DOHH2 (cell line): ENCODE measurements at regions not wholly inside any gene's neighbourhood (a gene's known extent, or its start where the extent isn't known, plus 50 kb on each side); places are given as distances from the start of the nearest gene placed in this dataset.

Source experiments
- H3F3A ChIP-seq: fragments of 200-600 bp; sonication (generic), shearing (Covaris generic); 2 replicates; pipeline ENCODE4 v1.6.0; 2016; ENCODE audit warnings: antibody characterized with exemption, mild to moderate bottlenecking; ENCODE audit not compliant: control insufficient read depth, insufficient read depth
- H3K27ac ChIP-seq: fragments of 200-600 bp; sonication (generic); 2 replicates; pipeline ENCODE4 v1.5.1; 2014; ENCODE audit warnings: low read depth, mild to moderate bottlenecking, low read length, moderate library complexity
- H3K27me3 ChIP-seq: fragments of 200-600 bp; sonication (generic); 2 replicates; pipeline ENCODE4 v1.6.1; 2014; ENCODE audit warnings: mild to moderate bottlenecking, low read length, mixed read lengths; ENCODE audit not compliant: control insufficient read depth
- H3K36me3 ChIP-seq: fragments of 200-600 bp; sonication (generic); 2 replicates; pipeline ENCODE4 v1.6.1; 2014; ENCODE audit warnings: mild to moderate bottlenecking, low read length, moderate library complexity, mixed read lengths; ENCODE audit not compliant: control insufficient read depth
- H3K4me1 ChIP-seq: fragments of 200-600 bp; sonication (generic); 2 replicates; pipeline ENCODE4 v1.6.1; 2014; ENCODE audit warnings: mild to moderate bottlenecking, low read length, mixed read lengths; ENCODE audit not compliant: control insufficient read depth
- H3K4me2 ChIP-seq: fragments of 200-600 bp; sonication (generic); 2 replicates; pipeline ENCODE4 v1.6.0; 2014; ENCODE audit warnings: mild to moderate bottlenecking, low read length, moderate library complexity
- H3K4me3 ChIP-seq: fragments of 200-600 bp; sonication (generic); 2 replicates; pipeline ENCODE4 v1.5.1; 2014; ENCODE audit warnings: mild to moderate bottlenecking, low read length, mixed read lengths
- H3K79me2 ChIP-seq: fragments of 200-600 bp; sonication (generic); 2 replicates; pipeline ENCODE4 v1.6.1; 2014; ENCODE audit warnings: mild to moderate bottlenecking, low read length, mixed read lengths; ENCODE audit not compliant: control insufficient read depth
- H3K9me2 ChIP-seq: fragments of 200-600 bp; sonication (generic); replicated peaks from 2 replicates; pipeline ENCODE4 v1.6.1; 2014; ENCODE audit warnings: mild to moderate bottlenecking, low read length, mixed read lengths; ENCODE audit not compliant: control insufficient read depth
- H3K9me3 ChIP-seq: fragments of 200-600 bp; sonication (generic); 2 replicates; pipeline ENCODE4 v1.6.1; 2014; ENCODE audit warnings: antibody characterized with exemption, low read length, mixed read lengths; ENCODE audit not compliant: control insufficient read depth, insufficient read depth
- H4K20me1 ChIP-seq: fragments of 200-600 bp; sonication (generic); 2 replicates; pipeline ENCODE4 v1.6.0; 2014; ENCODE audit warnings: low read depth, mild to moderate bottlenecking, antibody characterized with exemption, low read length, moderate library complexity; ENCODE audit not compliant: control insufficient read depth, insufficient read depth
- EZH2phosphoT487 ChIP-seq: fragments of 200-600 bp; sonication (generic); IDR thresholded peaks from 2 replicates; pipeline ENCODE4 v1.6.1; 2017; ENCODE audit warnings: borderline replicate concordance, mild to moderate bottlenecking, antibody characterized with exemption, low read length, moderate library complexity, mixed read lengths
- TF ChIP-seq, protein P1 (sequence below): fragments of 200-600 bp; sonication (generic); IDR thresholded peaks from one replicate; pipeline ENCODE4 v1.5.1; 2014; ENCODE audit warnings: antibody characterized with exemption, mild to moderate bottlenecking, low read depth, low read length; ENCODE audit not compliant: poor library complexity, severe bottlenecking

DNA sequence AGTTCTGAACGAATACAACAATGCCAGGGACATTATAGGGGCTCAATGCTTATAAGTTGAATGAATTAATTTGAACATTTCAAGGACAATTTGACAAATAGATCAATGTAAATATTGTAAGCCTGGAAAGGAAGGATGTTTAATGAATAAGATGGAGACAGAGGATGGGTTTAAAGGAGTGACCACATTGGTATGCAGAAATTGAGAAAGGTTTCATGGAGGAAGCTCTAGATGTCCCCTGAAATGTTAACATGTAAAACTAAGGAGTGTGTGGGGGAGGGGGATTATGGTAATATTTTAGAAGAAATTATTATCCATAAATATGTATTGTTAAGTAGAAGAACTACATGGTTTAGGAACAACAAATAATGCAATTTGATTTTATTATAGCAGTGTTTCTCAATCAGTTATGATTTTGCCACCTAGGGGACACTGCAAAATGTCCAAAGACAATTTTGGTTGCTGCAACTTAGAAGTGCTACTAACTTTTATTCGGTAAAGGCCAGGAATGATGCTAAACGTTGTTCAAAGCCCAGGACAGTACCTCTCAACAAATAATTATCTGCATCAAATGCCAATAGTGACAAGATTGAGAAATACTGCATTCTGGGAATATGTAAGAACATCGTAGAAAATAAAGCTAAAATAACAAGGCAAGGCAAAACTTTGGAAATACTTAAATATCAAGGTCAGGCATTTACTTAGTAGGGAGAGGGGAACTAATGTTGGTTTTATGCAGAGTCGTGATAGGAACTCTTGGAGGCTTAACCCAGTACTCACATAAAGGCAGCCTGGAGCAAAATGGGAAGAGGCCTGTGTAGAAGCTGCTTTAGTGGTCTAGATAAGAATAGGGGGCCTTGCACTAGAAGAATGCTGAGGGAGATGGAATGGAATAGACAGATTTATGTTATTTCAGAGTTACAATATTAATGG lies 686.9 kb upstream of the CITED2 start:
- H3K27me3 ChIP-seq, result no peaks in the 10 kb centered on the region
- no peak overlapping the region for H3K27ac ChIP-seq
- no peaks in the 10 kb centered on the region for H3K9me2 ChIP-seq
- no peaks in the 10 kb centered on the region for H3K79me2 ChIP-seq
- no peaks in the 10 kb centered on the region for H3F3A ChIP-seq
- H3K4me2 ChIP-seq, result no peak overlapping the region
- H3K4me1 ChIP-seq, result no peaks in the 10 kb centered on the region
- no peaks in the 10 kb centered on the region for H3K9me3 ChIP-seq
- no peaks in the 10 kb centered on the region for H4K20me1 ChIP-seq
- TF ChIP-seq, protein P1, sequence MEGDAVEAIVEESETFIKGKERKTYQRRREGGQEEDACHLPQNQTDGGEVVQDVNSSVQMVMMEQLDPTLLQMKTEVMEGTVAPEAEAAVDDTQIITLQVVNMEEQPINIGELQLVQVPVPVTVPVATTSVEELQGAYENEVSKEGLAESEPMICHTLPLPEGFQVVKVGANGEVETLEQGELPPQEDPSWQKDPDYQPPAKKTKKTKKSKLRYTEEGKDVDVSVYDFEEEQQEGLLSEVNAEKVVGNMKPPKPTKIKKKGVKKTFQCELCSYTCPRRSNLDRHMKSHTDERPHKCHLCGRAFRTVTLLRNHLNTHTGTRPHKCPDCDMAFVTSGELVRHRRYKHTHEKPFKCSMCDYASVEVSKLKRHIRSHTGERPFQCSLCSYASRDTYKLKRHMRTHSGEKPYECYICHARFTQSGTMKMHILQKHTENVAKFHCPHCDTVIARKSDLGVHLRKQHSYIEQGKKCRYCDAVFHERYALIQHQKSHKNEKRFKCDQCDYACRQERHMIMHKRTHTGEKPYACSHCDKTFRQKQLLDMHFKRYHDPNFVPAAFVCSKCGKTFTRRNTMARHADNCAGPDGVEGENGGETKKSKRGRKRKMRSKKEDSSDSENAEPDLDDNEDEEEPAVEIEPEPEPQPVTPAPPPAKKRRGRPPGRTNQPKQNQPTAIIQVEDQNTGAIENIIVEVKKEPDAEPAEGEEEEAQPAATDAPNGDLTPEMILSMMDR, result no peak
- no peak for TF ChIP-seq EZH2phosphoT487
- H3K36me3 ChIP-seq, result no peaks in the 10 kb centered on the region
- no peak overlapping the region for H3K4me3 ChIP-seq

DNA sequence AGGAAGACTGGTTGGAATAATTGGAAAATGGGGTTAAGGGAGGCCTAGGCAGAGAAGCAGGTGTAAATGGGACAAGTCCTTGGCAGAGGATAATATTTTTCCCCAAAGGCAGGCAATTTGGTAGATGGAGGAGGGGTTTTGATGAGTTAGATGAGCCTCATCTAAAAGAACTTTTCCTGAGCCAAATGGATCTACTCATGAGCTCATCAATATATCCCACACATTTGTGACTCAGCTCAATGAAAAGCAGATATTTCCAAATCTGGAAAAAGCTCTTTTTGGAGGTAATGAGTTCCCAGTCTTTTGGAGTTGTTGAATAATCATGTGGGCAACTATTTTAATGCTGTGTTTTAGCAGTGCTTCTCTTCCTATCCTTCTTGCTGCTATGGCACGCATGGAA lies 685.5 kb upstream of the CITED2 start:
- Histone ChIP-seq H3F3A (no peaks in the 10 kb centered on the region), H3K27ac (no peak overlapping the region), H3K4me2 (no peak overlapping the region), H3K4me3 (no peak overlapping the region), H3K4me1 (no peaks in the 10 kb centered on the region), H3K79me2 (no peaks in the 10 kb centered on the region), H3K9me3 (no peaks in the 10 kb centered on the region), H3K9me2 (no peaks in the 10 kb centered on the region), H3K27me3 (no peaks in the 10 kb centered on the region), H3K36me3 (no peaks in the 10 kb centered on the region), H4K20me1 (no peaks in the 10 kb centered on the region)
- no peak for TF ChIP-seq EZH2phosphoT487
- TF ChIP-seq, protein P1, result no peak

DNA sequence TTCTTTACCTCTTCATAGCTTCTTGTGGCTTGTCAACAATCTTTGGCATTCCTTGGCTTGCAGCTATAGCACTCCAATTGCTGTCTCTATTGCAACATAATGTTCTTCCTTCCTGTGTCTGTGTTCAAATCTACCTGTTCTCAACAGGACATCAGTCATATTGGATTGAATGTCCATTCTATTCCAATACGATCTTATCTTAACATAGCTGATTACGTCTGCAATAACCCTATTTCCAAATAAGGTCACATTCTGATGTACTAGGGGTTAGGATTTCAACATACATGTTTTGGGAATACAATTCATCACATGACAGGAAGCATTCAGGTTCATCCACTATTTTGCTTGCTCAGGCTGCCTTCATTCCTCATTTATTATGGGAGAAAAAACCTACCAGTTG lies 684.4 kb upstream of the CITED2 start:
- no peaks in the 10 kb centered on the region for H3F3A ChIP-seq
- H3K27ac ChIP-seq, result no peak overlapping the region
- TF ChIP-seq EZH2phosphoT487, result no peak
- TF ChIP-seq, protein P1, result no peak

More for the DNA sequence above, 684.4 kb upstream of the CITED2 start:
- Histone ChIP-seq H3K9me2 (no peaks in the 10 kb centered on the region), H3K4me1 (no peaks in the 10 kb centered on the region), H3K4me3 (no peak overlapping the region), H3K36me3 (no peaks in the 10 kb centered on the region), H3K79me2 (no peaks in the 10 kb centered on the region), H3K9me3 (no peaks in the 10 kb centered on the region), H3K4me2 (no peak overlapping the region), H4K20me1 (no peaks in the 10 kb centered on the region), H3K27me3 (no peaks in the 10 kb centered on the region)
